Chondrocyte (in vitro differentiated cells): ENCODE measurements at regions not wholly inside any gene's neighbourhood (a gene's known extent, or its start where the extent isn't known, plus 50 kb on each side); places are given as distances from the start of the nearest gene placed in this dataset.
A peak's percentile ranks its signal among the peaks of the same experiment; 100 is the strongest.

ENCODE experiments used
- DNase-seq: peaks from one replicate; pipeline ENCODE4 v3.0.0; 2021; ENCODE audit warnings: mixed read lengths, low spot score
- H3K27ac Mint-ChIP-seq: one replicate; pipeline ENCODE4 v1.8.0; 2021; ENCODE audit warnings: mild to moderate bottlenecking, moderate library complexity, mixed read lengths; ENCODE audit not compliant: unreplicated experiment
- H3K27me3 Mint-ChIP-seq: 2 replicates; pipeline ENCODE4 v1.8.0; 2021; ENCODE audit warnings: low read depth, mixed read lengths
- H3K36me3 Mint-ChIP-seq: 2 replicates; pipeline ENCODE4 v1.8.0; 2021; ENCODE audit warnings: low read depth, mixed read lengths
- H3K4me1 Mint-ChIP-seq: 2 replicates; pipeline ENCODE4 v1.8.0; 2021; ENCODE audit warnings: low read depth, mild to moderate bottlenecking, mixed read lengths
- H3K4me3 Mint-ChIP-seq: one replicate; pipeline ENCODE4 v1.8.0; 2021; ENCODE audit warnings: mild to moderate bottlenecking, moderate library complexity, mixed read lengths; ENCODE audit not compliant: unreplicated experiment
- H3K9me3 Mint-ChIP-seq: 2 replicates; pipeline ENCODE4 v1.8.0; 2021; ENCODE audit warnings: low read depth, mixed read lengths
- TF ChIP-seq, protein P1 (sequence below): fragments of 200-600 bp; sonication (generic); IDR thresholded peaks from 2 replicates; pipeline ENCODE4 v1.5.0; 2021; ENCODE audit warnings: antibody characterized with exemption, mild to moderate bottlenecking, moderate library complexity

DNA sequence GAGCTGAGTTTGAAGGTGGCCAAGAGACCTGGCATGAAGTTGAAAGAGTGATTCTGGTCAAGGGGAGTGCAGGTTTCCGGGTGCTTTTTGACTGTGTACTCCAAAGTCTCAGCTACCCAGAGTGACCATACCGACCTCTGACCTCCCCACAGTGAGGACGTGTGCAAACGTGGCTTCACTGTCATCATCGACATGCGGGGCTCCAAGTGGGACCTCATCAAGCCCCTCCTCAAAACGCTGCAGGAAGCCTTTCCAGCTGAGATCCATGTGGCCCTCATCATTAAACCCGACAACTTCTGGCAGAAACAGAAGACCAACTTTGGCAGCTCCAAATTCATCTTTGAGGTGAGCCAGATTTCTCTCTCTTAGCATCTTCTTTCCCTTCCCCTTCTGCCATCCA lies 272.4 kb upstream of the ROPN1 start:
- peaks cover 43% of the 10 kb centered on the region for H3K4me1 Mint-ChIP-seq
- H3K36me3 Mint-ChIP-seq = no peaks in the 10 kb centered on the region
- DNase-seq = no peak
- H3K27me3 Mint-ChIP-seq = no peaks in the 10 kb centered on the region
- no peaks in the 10 kb centered on the region for H3K9me3 Mint-ChIP-seq
- H3K4me3 Mint-ChIP-seq = no peak overlapping the region
- TF ChIP-seq, protein P1, sequence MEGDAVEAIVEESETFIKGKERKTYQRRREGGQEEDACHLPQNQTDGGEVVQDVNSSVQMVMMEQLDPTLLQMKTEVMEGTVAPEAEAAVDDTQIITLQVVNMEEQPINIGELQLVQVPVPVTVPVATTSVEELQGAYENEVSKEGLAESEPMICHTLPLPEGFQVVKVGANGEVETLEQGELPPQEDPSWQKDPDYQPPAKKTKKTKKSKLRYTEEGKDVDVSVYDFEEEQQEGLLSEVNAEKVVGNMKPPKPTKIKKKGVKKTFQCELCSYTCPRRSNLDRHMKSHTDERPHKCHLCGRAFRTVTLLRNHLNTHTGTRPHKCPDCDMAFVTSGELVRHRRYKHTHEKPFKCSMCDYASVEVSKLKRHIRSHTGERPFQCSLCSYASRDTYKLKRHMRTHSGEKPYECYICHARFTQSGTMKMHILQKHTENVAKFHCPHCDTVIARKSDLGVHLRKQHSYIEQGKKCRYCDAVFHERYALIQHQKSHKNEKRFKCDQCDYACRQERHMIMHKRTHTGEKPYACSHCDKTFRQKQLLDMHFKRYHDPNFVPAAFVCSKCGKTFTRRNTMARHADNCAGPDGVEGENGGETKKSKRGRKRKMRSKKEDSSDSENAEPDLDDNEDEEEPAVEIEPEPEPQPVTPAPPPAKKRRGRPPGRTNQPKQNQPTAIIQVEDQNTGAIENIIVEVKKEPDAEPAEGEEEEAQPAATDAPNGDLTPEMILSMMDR = no peak
- no peak overlapping the region for H3K27ac Mint-ChIP-seq

DNA sequence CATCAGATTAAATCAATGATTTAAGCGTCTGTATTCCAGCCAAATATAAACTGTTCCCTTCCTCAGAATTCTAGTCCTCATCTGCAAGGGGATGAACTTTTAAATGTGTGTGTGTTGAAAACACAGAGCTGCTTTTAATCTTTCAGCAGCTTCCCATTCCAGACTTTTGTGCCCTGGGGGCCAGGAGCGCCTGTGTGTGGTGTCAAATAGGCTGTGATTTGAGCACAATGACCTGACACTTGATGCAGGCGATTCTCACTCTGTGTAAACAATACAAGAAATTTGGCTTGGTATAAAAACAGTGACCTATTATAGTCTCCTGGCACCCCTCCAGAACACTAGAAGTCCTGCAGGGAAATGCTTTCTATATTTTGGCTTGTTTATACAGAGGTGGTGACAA lies 274.6 kb upstream of the ROPN1 start:
- H3K27ac Mint-ChIP-seq = peak overlapping the region; percentile 27
- no peaks in the 10 kb centered on the region for H3K9me3 Mint-ChIP-seq
- H3K4me1 Mint-ChIP-seq = peaks cover 31% of the 10 kb centered on the region
- TF ChIP-seq, protein P1 = no peak
- DNase-seq = no peak
- H3K36me3 Mint-ChIP-seq = no peaks in the 10 kb centered on the region
- H3K4me3 Mint-ChIP-seq = no peak overlapping the region
- no peaks in the 10 kb centered on the region for H3K27me3 Mint-ChIP-seq

DNA sequence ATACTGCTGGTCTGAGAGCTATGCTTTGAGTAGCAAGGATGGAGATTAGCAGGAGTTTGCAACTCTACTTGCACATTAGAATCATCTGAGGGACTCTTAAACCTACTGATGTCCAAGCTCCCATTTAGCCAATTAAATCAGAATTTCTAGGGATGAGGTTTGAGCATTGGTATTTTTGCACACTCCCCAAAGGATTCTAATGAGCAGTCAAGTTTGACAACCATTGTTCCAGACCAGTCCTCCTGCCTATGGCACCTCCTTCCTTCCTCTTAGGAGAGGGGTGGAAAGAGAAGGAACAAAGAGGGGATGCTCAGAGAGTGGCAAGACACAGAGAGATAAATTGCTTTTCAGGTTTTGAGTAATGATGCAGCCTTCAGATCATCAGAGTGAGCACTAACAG lies 275.5 kb upstream of the ROPN1 start:
- TF ChIP-seq, protein P1 = no peak
- H3K4me3 Mint-ChIP-seq = no peak overlapping the region
- H3K36me3 Mint-ChIP-seq = no peaks in the 10 kb centered on the region
- no peaks in the 10 kb centered on the region for H3K27me3 Mint-ChIP-seq
- no peak for DNase-seq
- no peak overlapping the region for H3K27ac Mint-ChIP-seq
- H3K9me3 Mint-ChIP-seq = no peaks in the 10 kb centered on the region
- peaks cover 36% of the 10 kb centered on the region for H3K4me1 Mint-ChIP-seq

DNA sequence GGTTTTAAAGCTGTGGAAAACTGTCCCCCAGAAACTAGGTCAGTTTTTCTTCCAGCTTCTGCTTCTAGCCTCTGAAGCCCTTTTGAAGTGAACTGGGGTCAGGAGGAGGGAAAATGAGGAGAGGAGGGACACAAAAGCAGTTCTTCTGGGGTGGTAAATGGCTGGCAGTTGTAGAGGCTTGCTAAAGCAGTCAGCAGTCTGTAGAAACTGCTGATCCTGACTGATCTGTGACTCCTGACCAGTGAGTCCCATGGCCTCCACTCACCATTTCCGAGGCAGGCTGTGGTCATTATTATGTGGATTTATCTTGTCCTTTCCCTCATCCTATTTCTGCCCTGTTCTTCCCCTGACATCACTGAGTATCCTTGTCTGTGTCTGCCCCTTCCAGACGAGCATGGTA lies 276.4 kb upstream of the ROPN1 start:
- H3K4me3 Mint-ChIP-seq = no peak overlapping the region

DNA sequence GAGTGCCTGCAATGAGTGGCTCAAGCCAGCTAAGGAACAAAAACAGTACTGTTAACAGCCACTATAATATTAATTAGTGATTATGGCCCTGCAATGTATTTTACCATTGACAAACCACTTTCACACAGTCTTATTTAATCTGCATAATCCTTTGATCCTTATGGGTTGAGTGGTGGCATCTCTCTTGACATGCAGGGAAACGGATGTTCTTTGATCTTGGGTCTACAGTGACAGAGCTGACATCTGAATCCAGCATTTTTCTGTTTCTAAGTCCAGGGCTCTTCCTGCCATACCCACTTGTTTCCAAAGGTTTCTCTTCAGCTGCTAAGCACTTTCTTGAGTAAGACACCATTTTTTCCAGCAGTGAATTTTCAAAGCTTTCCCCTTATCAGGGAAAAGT lies 277.7 kb upstream of the ROPN1 start:
- DNase-seq = no peak
- peaks cover 47% of the 10 kb centered on the region for H3K4me1 Mint-ChIP-seq
- H3K9me3 Mint-ChIP-seq = no peaks in the 10 kb centered on the region
- TF ChIP-seq, protein P1 = no peak
- no peaks in the 10 kb centered on the region for H3K27me3 Mint-ChIP-seq
- H3K4me3 Mint-ChIP-seq = no peak overlapping the region
- H3K36me3 Mint-ChIP-seq = no peaks in the 10 kb centered on the region
- no peak overlapping the region for H3K27ac Mint-ChIP-seq

More for the DNA sequence above, 276.4 kb upstream of the ROPN1 start:
- Mint-ChIP-seq H3K36me3 (no peaks in the 10 kb centered on the region), H3K4me1 (peaks cover 40% of the 10 kb centered on the region), H3K9me3 (no peaks in the 10 kb centered on the region), H3K27ac (peak overlapping the region; percentile 43), H3K27me3 (no peaks in the 10 kb centered on the region)
- DNase-seq = no peak
- TF ChIP-seq, protein P1 = no peak
